Activated CD4-positive, alpha-beta T cell treated with anti-CD3 and anti-CD28 coated beads for 4 hours (primary cell): ENCODE measurements at regions not wholly inside any gene's neighbourhood (a gene's known extent, or its start where the extent isn't known, plus 50 kb on each side); places are given as distances from the start of the nearest gene placed in this dataset.

Source experiments
- DNase-seq, 2 donors: peaks; one replicate each; pipeline ENCODE4 v3.0.0-alpha.2; 2020

- no peak for DNase-seq
These were observed 176.0 kb downstream of the ESRRB start for GRCh38 chr14:76551906-76552305.

DNA sequence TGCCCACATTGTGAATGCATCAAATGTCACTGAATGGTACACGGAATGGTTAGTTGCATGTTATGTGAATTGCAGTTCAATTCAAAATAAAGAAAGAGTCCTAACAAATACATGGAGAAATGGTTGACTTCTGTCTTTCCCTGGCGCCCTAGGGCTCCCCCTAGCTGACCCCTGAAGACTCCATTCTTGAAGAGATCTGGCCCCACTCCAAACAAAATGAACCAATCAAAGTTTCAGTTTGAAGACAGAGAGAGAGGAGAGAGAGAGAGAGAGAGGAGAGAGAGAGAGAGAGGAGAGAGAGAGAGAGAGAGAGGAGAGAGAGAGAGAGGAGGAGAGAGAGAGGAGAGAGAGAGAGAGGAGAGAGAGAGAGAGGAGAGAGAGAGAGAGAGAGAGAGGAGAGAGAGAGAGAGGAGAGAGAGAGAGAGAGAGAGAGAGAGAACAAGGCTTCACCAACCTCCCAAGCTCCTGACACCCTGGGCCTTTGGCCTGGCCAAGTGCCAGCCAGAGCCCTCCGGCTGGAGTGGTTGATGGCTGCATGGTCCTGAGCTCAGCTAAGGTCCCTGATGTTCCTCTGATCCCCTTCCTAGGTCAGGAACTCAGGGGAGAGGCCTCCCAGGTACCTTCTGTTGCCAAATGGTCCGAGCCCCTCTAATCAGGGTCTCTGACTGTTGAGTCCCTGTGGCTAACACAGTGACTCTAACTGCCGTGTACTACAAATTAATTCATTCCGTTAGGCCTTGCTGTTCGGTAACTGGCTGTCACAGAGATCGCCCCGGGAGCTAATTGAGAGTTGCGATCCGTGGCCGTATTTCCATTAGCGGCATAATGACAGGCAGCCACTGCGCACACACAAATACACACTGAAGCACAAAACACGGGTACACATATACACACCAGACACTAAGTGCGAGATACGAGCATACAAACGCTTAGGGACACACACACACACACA lies 188.8 kb downstream of the ESRRB start:
- DNase-seq, result no peak

DNA sequence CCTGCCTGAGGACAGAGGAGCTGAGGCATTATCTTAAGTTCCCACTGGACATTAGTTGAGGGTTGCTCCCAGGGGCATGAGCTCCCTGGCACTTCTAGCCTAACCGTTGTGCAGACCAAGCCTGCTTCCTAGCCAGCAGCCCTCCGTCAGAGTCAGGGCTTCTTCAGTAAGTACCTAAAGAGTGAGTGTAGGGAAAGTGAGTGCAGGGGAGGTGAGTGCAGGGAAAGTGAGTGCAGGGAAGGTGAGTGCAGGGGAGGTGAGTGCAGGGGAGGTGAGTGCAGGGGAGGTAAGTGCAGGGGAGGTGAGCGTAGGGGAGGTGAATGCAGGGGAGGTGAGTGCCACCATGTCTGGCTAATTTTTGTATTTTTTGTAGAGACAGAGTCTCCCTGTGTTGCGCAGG lies 190.5 kb downstream of the ESRRB start:
- no peak for DNase-seq

GRCh38 chr14:76574416-76575095 lies 186.7 kb upstream of the VASH1 start:
- no peak for DNase-seq

GRCh38 chr14:76575108-76575507 lies 186.2 kb upstream of the VASH1 start:
- no peak for DNase-seq

- DNase-seq, result no peak
These were observed 185.1 kb upstream of the VASH1 start for GRCh38 chr14:76576047-76576741.

- DNase-seq, result no peak
These were observed 184.2 kb upstream of the VASH1 start for GRCh38 chr14:76577090-76577489.

DNA sequence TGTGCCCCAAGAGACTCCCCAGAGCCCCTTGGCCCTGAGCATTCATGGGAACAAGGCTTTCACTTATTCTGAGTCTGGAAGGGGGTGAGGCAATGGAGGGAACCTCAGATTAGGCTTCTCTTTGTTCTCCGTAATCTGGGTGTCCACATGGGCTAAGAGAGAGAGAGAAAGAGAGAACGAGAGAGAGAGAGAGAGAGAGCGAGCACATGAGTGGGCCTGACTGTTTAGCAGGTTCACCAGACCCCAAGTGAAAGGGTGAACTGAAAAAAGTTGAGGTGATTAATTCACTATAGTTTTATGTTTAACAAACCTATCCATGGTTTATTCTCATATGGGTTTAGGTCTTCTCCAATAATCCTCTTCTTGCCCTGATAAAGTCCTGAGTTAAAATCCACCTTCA lies 183.4 kb upstream of the VASH1 start:
- no peak for DNase-seq

DNA sequence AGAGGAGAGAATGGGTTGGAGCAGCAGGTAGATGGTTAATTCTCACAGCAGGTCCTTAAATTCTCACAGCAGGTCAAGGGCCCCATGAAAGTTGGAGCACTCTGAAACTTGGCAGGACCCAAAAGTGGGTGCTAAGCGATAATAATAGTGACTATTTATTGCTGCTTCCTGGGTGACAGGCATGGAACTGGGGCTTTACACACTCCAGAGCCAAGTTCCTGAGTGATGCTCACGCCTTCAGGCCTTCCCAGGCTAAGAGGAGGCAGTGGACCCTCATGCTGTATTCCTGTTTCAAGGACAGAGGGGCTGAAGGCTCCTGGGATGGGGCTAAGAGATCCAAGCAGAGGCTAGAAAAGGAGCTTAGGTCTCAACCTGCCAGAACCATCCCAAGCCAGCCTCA lies 180.9 kb upstream of the VASH1 start:
- DNase-seq, result no peak

- no peak for DNase-seq
These were observed 180.3 kb upstream of the VASH1 start for GRCh38 chr14:76580967-76581366.

- no peak for DNase-seq
These were observed 179.7 kb upstream of the VASH1 start for GRCh38 chr14:76581592-76581991.

GRCh38 chr14:76582447-76582846 lies 178.8 kb upstream of the VASH1 start:
- DNase-seq, result no peak

- no peak for DNase-seq
These were observed 178.1 kb upstream of the VASH1 start for GRCh38 chr14:76583174-76583573.

- no peak for DNase-seq
These were observed 177.5 kb upstream of the VASH1 start for GRCh38 chr14:76583805-76584204.

DNA sequence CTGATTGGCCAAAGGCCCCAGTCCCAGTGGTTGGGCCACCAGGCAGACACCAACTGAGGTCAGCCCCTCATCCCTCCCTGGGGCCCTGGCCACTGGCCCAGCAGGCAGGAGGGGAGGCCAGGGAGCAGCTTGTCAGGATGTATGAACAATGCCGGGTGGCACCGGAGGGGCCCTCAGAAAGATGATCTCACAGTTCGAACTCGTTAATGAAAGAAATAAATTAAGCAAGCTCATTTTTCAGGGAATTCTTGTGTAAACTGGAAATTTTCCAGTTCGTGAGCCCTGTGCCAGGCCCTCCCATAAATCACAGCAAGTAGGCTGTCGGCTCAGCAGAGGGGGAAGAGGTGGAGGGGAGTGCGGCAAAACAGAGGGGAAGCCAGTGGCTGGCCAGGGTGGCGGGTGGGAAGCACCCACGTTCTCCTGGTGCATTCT lies 177.0 kb upstream of the VASH1 start:
- no peak for DNase-seq

DNA sequence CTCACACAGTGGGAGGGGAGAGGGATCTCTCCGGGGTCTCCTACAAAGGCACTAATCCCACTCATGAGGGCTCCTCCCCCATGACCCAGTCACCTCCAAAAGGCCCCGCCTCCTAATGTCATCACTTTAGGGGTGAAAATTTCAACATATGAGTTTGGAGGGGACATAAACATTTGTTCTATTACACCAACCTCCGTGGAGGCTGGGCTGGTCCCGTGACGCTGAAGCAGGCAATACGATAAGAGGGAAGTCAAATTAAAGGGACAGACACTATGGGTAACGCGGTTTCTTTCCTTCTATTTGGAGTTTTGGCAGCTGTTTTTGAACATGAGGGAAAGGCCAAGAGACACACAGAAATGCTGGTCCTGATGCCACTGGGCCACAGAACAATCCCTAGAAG lies 175.7 kb upstream of the VASH1 start:
- no peak for DNase-seq

GRCh38 chr14:76589246-76589645 lies 172.0 kb upstream of the VASH1 start:
- DNase-seq, result no peak

GRCh38 chr14:76591266-76591665 lies 170.0 kb upstream of the VASH1 start:
- DNase-seq, result no peak

GRCh38 chr14:76595266-76595665 lies 166.0 kb upstream of the VASH1 start:
- no peak for DNase-seq

GRCh38 chr14:76597387-76597786 lies 163.9 kb upstream of the VASH1 start:
- no peak for DNase-seq

DNA sequence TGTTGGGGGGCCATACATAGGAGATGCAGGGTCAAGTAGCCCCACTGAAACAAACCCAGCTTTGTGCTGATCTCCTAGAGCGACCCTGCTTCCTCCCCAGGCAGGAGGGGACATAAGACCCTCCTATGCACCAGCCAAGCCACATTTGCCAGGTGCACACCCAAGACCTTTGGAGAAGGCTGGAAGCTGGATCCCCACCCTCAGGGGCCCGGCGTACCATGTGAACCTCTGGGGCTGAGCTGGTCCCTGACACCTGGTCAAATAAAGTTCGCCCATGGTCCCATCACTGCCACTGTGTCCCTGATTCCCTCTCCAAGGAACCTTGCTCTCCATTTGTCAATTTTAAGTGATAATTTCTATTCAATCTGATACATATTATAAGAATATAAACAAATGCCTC lies 162.1 kb upstream of the VASH1 start:
- no peak for DNase-seq

- no peak for DNase-seq
These were observed 161.5 kb upstream of the VASH1 start for GRCh38 chr14:76599559-76600287.

GRCh38 chr14:76603713-76604112 lies 157.6 kb upstream of the VASH1 start:
- no peak for DNase-seq
